Ishikawa (cell line): ENCODE measurements at regions not wholly inside any gene's neighbourhood (a gene's known extent, or its start where the extent isn't known, plus 50 kb on each side); places are given as distances from the start of the nearest gene placed in this dataset.

Experiments used
- CEBPB ChIP-seq: IDR thresholded peaks from 2 replicates; pipeline ENCODE4 v1.6.1; 2012
- TF ChIP-seq, protein P1 (sequence below): IDR thresholded peaks from 2 replicates; pipeline ENCODE4 v1.6.1; 2012
- TF ChIP-seq, protein P2 (sequence below): IDR thresholded peaks from 2 replicates; pipeline ENCODE4 v1.6.1; 2012; ENCODE audit warnings: low read depth, mild to moderate bottlenecking

DNA sequence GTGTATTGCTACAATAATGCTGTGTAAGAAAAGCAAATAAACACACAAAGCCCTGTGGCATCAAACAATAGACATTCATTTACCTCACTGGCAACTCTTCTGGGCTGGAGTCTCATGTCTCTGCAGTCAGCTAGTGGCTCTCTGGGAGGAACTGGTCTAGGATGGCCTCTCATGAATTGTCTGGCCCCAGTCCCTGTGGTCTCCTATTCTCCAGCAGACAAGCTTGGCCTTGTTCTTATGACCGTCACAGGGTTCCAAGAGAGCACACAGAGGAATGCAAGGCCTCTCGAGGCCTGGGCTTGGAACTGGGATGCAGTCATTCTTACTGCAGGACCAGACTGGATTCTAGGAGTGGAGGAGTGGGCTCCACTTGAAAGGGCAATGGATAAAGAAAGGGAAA is 141.2 kb upstream of the NTM start:
- TF ChIP-seq, protein P1, sequence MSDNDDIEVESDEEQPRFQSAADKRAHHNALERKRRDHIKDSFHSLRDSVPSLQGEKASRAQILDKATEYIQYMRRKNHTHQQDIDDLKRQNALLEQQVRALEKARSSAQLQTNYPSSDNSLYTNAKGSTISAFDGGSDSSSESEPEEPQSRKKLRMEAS = no peak
- no peak for TF ChIP-seq CEBPB
- TF ChIP-seq, protein P2, sequence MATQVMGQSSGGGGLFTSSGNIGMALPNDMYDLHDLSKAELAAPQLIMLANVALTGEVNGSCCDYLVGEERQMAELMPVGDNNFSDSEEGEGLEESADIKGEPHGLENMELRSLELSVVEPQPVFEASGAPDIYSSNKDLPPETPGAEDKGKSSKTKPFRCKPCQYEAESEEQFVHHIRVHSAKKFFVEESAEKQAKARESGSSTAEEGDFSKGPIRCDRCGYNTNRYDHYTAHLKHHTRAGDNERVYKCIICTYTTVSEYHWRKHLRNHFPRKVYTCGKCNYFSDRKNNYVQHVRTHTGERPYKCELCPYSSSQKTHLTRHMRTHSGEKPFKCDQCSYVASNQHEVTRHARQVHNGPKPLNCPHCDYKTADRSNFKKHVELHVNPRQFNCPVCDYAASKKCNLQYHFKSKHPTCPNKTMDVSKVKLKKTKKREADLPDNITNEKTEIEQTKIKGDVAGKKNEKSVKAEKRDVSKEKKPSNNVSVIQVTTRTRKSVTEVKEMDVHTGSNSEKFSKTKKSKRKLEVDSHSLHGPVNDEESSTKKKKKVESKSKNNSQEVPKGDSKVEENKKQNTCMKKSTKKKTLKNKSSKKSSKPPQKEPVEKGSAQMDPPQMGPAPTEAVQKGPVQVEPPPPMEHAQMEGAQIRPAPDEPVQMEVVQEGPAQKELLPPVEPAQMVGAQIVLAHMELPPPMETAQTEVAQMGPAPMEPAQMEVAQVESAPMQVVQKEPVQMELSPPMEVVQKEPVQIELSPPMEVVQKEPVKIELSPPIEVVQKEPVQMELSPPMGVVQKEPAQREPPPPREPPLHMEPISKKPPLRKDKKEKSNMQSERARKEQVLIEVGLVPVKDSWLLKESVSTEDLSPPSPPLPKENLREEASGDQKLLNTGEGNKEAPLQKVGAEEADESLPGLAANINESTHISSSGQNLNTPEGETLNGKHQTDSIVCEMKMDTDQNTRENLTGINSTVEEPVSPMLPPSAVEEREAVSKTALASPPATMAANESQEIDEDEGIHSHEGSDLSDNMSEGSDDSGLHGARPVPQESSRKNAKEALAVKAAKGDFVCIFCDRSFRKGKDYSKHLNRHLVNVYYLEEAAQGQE = no peak
